ENCODE measurements at regions not wholly inside any gene's neighbourhood (a gene's known extent, or its start where the extent isn't known, plus 50 kb on each side); places are given as distances from the start of the nearest gene placed in this dataset.

- Mint-ChIP-seq H3K4me1 (ENCODE audit: low read depth) (peaks cover 4% of the 10 kb centered on the region), H3K27me3 (peaks cover 10% of the 10 kb centered on the region), H3K27ac (no peak overlapping the region), H3K9me3 (ENCODE audit: low read depth) (no peaks in the 10 kb centered on the region), H3K36me3 (ENCODE audit: insufficient read depth) (no peaks in the 10 kb centered on the region), H3K4me3 (ENCODE audit: low read depth) (no peak overlapping the region)
- no peak for DNase-seq (ENCODE audit: low spot score, unreplicated experiment)
- TF ChIP-seq CTCF (IDR thresholded peaks at IDR 0.05; ENCODE audit: unreplicated experiment), result no peak
These were observed 167.4 kb upstream of the KIF2A start for GRCh38 chr5:62138607-62139006.

- DNase-seq (ENCODE audit: low spot score, unreplicated experiment), result no peak
- Mint-ChIP-seq H3K27ac (no peak overlapping the region), H3K9me3 (ENCODE audit: low read depth) (no peaks in the 10 kb centered on the region), H3K4me3 (ENCODE audit: low read depth) (no peak overlapping the region), H3K4me1 (ENCODE audit: low read depth) (peaks cover 9% of the 10 kb centered on the region), H3K36me3 (ENCODE audit: insufficient read depth) (no peaks in the 10 kb centered on the region), H3K27me3 (peaks cover 20% of the 10 kb centered on the region)
- TF ChIP-seq CTCF (IDR thresholded peaks at IDR 0.05; ENCODE audit: unreplicated experiment), result no peak
These were observed 166.3 kb upstream of the KIF2A start for GRCh38 chr5:62139741-62140140.

- Mint-ChIP-seq H3K27ac (no peak overlapping the region), H3K36me3 (ENCODE audit: insufficient read depth) (no peaks in the 10 kb centered on the region), H3K4me3 (ENCODE audit: low read depth) (no peak overlapping the region), H3K9me3 (ENCODE audit: low read depth) (peaks cover 3% of the 10 kb centered on the region), H3K27me3 (peaks cover 25% of the 10 kb centered on the region), H3K4me1 (ENCODE audit: low read depth) (peaks cover 9% of the 10 kb centered on the region)
- no peak for DNase-seq (ENCODE audit: low spot score, unreplicated experiment)
- no peak for TF ChIP-seq CTCF (IDR thresholded peaks at IDR 0.05; ENCODE audit: unreplicated experiment)
These were observed 163.7 kb upstream of the KIF2A start for GRCh38 chr5:62142351-62142750.

GRCh38 chr5:62143268-62144229, 162.5 kb upstream of the KIF2A start:
- Mint-ChIP-seq H3K27me3 (peaks cover 21% of the 10 kb centered on the region), H3K4me3 (ENCODE audit: low read depth) (peak overlapping the region; percentile 17), H3K27ac (no peak overlapping the region), H3K36me3 (ENCODE audit: insufficient read depth) (no peaks in the 10 kb centered on the region), H3K4me1 (ENCODE audit: low read depth) (peaks cover 9% of the 10 kb centered on the region), H3K9me3 (ENCODE audit: low read depth) (peaks cover 3% of the 10 kb centered on the region)
- peak; percentile 72 for TF ChIP-seq CTCF (IDR thresholded peaks at IDR 0.05; ENCODE audit: unreplicated experiment)
- DNase-seq (ENCODE audit: low spot score, unreplicated experiment), result no peak

GRCh38 chr5:62144401-62145022, 161.5 kb upstream of the KIF2A start:
- Mint-ChIP-seq H3K4me3 (ENCODE audit: low read depth) (no peak overlapping the region), H3K4me1 (ENCODE audit: low read depth) (peaks cover 9% of the 10 kb centered on the region), H3K27ac (no peak overlapping the region), H3K9me3 (ENCODE audit: low read depth) (peaks cover 3% of the 10 kb centered on the region), H3K27me3 (peaks cover 17% of the 10 kb centered on the region), H3K36me3 (ENCODE audit: insufficient read depth) (no peaks in the 10 kb centered on the region)
- DNase-seq (ENCODE audit: low spot score, unreplicated experiment), result no peak
- no peak for TF ChIP-seq CTCF (IDR thresholded peaks at IDR 0.05; ENCODE audit: unreplicated experiment)
